Activated CD8-positive, alpha-beta T cell treated with anti-CD3 and anti-CD28 coated beads, Interleukin-2, amount 10 ng/mL, durations not matched to agents 7 days and 5 days (primary cell): ENCODE measurements at regions not wholly inside any gene's neighbourhood (a gene's known extent, or its start where the extent isn't known, plus 50 kb on each side); places are given as distances from the start of the nearest gene placed in this dataset.

ENCODE experiments used
- ATAC-seq: fragments of 150-1000 bp; cut with Tn5 transposase; one replicate; pipeline ENCODE4 v1.10.0; 2021; ENCODE audit warnings: moderate library complexity
- CTCF ChIA-PET: fragments of 350-600 bp; sonication (Branson Sonifier 250); formaldehyde crosslinking; loops from one replicate; lab custom pipeline; 2021; ENCODE audit warnings: antibody characterized with exemption; lab: Charles Lee
- POLR2A ChIA-PET: fragments of 350-600 bp; sonication (Branson Sonifier 250); formaldehyde crosslinking; loops from one replicate; lab custom pipeline; 2021; ENCODE audit warnings: antibody characterized with exemption; lab: Charles Lee
- DNase-seq: peaks from one replicate; pipeline ENCODE4 v3.0.0-alpha.2; 2020
- H3K27ac Mint-ChIP-seq: one replicate; pipeline ENCODE4 v1.8.0; 2021; ENCODE audit warnings: mild to moderate bottlenecking, mixed read lengths
- H3K27me3 Mint-ChIP-seq: one replicate; pipeline ENCODE4 v1.8.0; 2021; ENCODE audit warnings: low read depth, mixed read lengths
- H3K36me3 Mint-ChIP-seq: one replicate; pipeline ENCODE4 v1.8.0; 2021; ENCODE audit warnings: low read depth, mixed read lengths
- H3K4me1 Mint-ChIP-seq: one replicate; pipeline ENCODE4 v1.8.0; 2021; ENCODE audit warnings: low read depth, mixed read lengths
- H3K4me3 Mint-ChIP-seq: one replicate; pipeline ENCODE4 v1.8.0; 2021; ENCODE audit warnings: mild to moderate bottlenecking, mixed read lengths
- H3K9me3 Mint-ChIP-seq: one replicate; pipeline ENCODE4 v1.8.0; 2022; ENCODE audit warnings: mixed read lengths; ENCODE audit not compliant: insufficient read depth

- ATAC-seq (no peak), DNase-seq (no peak)
- H3K4me1 Mint-ChIP-seq: no peaks in the 10 kb centered on the region
- H3K36me3 Mint-ChIP-seq: no peaks in the 10 kb centered on the region
- no peak overlapping the region for H3K4me3 Mint-ChIP-seq
- H3K27me3 Mint-ChIP-seq: no peaks in the 10 kb centered on the region
- POLR2A ChIA-PET: interaction anchor here (0.6 kb wide), 1 partner anchor 12 kb away, joined by 3 read pairs; no protein-coding TSS in a partner anchor
- CTCF ChIA-PET: no interaction called here
- no peaks in the 10 kb centered on the region for H3K9me3 Mint-ChIP-seq
- H3K27ac Mint-ChIP-seq: no peak overlapping the region
Measured at GRCh38 chr22:48507595-48508350, 1319.9 kb downstream of the BRD1 start.

GRCh38 chr22:48507171-48507570, 1320.5 kb downstream of the BRD1 start:
- Mint-ChIP-seq H3K4me3 (no peak overlapping the region), H3K4me1 (no peaks in the 10 kb centered on the region), H3K27me3 (no peaks in the 10 kb centered on the region), H3K27ac (no peak overlapping the region), H3K36me3 (no peaks in the 10 kb centered on the region), H3K9me3 (no peaks in the 10 kb centered on the region)
- ChIA-PET CTCF (no interaction called here), POLR2A (no interaction called here)
- ATAC-seq (no peak), DNase-seq (no peak)

GRCh38 chr22:48506506-48507145, 1321.0 kb downstream of the BRD1 start:
- POLR2A ChIA-PET: no interaction called here
- Mint-ChIP-seq H3K36me3 (no peaks in the 10 kb centered on the region), H3K4me3 (no peak overlapping the region), H3K4me1 (no peaks in the 10 kb centered on the region), H3K27ac (no peak overlapping the region), H3K27me3 (no peaks in the 10 kb centered on the region), H3K9me3 (no peaks in the 10 kb centered on the region)
- ATAC-seq (no peak), DNase-seq (no peak)
- CTCF ChIA-PET: no interaction called here

DNA sequence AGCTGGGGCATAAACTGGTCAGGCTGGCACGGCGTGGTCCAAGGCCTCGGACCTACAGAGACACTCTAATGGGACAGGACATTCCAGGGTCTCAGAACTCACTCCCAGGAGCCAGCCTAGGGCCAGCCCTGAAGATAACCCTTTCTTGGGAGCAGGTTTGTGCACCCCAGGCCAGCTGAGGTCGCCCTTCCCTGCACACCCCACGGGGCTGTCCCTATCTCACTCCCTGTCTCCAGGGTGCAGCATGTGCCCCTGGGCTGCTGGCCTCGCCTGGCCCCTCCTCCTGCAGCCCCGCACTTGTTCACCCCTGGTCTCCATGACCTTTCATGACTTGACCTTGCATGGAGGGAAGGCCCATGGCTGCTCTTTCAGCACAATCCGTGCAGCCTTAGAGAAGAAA, 1321.8 kb downstream of the BRD1 start:
- no peak overlapping the region for H3K4me3 Mint-ChIP-seq
- no peaks in the 10 kb centered on the region for H3K27me3 Mint-ChIP-seq
- POLR2A ChIA-PET: no interaction called here
- no peaks in the 10 kb centered on the region for H3K4me1 Mint-ChIP-seq
- DNase-seq: no peak
- no peaks in the 10 kb centered on the region for H3K9me3 Mint-ChIP-seq
- H3K36me3 Mint-ChIP-seq: no peaks in the 10 kb centered on the region
- H3K27ac Mint-ChIP-seq: no peak overlapping the region
- no peak for ATAC-seq
- CTCF ChIA-PET: no interaction called here

GRCh38 chr22:48504519-48505140, 1323.0 kb downstream of the BRD1 start:
- ChIA-PET CTCF (no interaction called here), POLR2A (no interaction called here)

DNA sequence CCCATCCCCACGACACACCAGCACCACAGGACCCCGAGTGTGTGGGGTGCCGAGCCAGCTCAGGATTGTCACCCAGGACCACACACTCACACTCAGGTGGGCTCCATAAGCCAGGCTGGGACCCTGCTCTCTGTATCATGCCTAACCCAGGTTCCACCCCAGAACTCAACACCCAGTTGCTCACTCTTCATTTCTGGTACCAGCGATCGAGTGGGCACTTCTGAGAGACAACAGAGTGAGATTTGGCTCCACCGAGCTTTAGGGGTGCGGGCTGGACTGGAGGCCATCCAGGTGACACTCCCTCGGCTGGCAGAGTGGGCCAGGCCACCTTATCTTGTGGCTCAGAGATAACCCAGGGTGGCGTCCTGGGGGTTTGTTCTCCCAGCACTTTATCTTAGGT, 1323.8 kb downstream of the BRD1 start:
- CTCF ChIA-PET: no interaction called here
- no peak for ATAC-seq
- no peaks in the 10 kb centered on the region for H3K4me1 Mint-ChIP-seq

More at GRCh38 chr22:48504519-48505140, 1323.0 kb downstream of the BRD1 start:
- DNase-seq (no peak), ATAC-seq (no peak)
- no peak overlapping the region for H3K4me3 Mint-ChIP-seq
- H3K27ac Mint-ChIP-seq: no peak overlapping the region
- no peaks in the 10 kb centered on the region for H3K36me3 Mint-ChIP-seq
- no peaks in the 10 kb centered on the region for H3K4me1 Mint-ChIP-seq
- no peaks in the 10 kb centered on the region for H3K9me3 Mint-ChIP-seq
- H3K27me3 Mint-ChIP-seq: no peaks in the 10 kb centered on the region

DNA sequence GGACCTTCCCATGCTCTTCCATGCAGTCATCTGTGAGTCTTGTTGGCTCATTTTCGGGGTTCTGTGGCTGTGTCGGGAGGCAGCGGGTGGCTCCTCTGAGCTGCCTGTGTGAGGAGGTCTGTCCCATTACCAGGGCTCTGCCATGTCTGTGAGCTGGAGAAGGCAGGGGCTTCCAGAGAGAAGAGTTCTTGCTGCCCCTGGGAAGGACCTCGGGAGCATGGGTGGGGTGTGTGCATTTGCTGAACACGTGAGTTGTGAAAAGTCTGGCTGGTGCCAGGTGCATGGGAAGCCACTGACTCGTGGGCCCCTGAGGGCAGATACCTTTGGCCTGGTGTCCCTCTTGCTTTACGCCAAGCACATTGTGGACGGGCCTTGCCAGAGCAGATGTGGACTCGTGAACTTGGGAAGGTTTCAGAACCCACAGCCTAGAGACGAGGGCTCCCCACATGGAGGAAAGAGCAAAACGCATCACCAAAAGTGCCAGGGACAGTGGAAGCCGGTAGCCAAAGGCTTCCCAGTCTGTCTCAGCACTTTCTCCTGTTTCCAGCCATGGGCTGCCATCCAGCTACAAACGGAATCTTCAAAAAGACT, 1324.5 kb downstream of the BRD1 start:
- Mint-ChIP-seq H3K4me1 (no peaks in the 10 kb centered on the region), H3K9me3 (no peaks in the 10 kb centered on the region), H3K27me3 (no peaks in the 10 kb centered on the region), H3K4me3 (no peak overlapping the region), H3K27ac (no peak overlapping the region), H3K36me3 (no peaks in the 10 kb centered on the region)
- DNase-seq (no peak), ATAC-seq (no peak)
- ChIA-PET CTCF (no interaction called here), POLR2A (no interaction called here)

More for the DNA sequence above, 1323.8 kb downstream of the BRD1 start:
- H3K27ac Mint-ChIP-seq: no peak overlapping the region
- H3K27me3 Mint-ChIP-seq: no peaks in the 10 kb centered on the region
- H3K36me3 Mint-ChIP-seq: no peaks in the 10 kb centered on the region
- no peaks in the 10 kb centered on the region for H3K9me3 Mint-ChIP-seq
- H3K4me3 Mint-ChIP-seq: no peak overlapping the region
- no peak for DNase-seq
- POLR2A ChIA-PET: no interaction called here

GRCh38 chr22:48501231-48501750, 1326.4 kb downstream of the BRD1 start:
- Mint-ChIP-seq H3K27me3 (no peaks in the 10 kb centered on the region), H3K36me3 (no peaks in the 10 kb centered on the region), H3K4me3 (no peak overlapping the region), H3K4me1 (no peaks in the 10 kb centered on the region), H3K9me3 (no peaks in the 10 kb centered on the region), H3K27ac (no peak overlapping the region)
- ChIA-PET POLR2A (no interaction called here), CTCF (no interaction called here)
- DNase-seq: no peak
- ATAC-seq: no peak

DNA sequence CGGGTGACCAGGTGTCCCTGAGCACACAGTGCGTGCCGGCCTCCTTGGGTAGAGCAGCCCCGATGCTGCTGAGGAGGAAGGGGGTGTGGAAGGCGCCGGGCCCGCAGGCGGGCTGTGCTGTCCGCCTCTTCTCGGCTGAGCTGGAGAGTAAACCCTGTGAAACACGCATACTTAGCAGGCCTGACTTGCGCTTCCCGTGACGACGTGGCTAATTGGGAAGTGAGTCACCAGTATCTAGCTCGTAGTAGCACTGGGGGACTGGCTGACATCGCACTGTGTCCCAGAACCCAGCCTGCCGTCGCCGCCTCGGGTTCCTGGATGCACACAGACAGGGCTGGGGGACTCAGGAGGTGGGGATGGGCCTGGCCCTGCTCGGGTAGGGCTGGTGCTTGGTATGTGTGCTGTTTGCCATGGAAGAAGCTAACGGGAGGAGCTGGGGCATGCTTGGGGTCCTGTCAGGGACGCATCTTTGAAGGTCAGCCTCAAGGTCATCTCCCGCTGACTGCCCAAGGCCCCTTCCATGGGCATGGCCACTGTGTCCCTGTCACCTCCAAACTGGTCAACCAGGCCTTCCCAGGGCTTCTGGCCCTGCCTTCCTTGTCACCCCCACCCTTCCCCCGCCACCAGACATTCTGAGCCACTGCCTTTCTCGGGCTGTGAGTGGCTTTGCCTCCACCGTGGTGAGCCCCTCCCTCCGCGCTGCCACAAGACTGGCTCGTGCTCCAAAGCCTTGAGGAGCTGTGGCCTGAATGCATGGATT, 1327.0 kb downstream of the BRD1 start:
- H3K36me3 Mint-ChIP-seq: no peaks in the 10 kb centered on the region
- ChIA-PET POLR2A (no interaction called here), CTCF (no interaction called here)
- ATAC-seq (no peak), DNase-seq (no peak)
- H3K27ac Mint-ChIP-seq: no peak overlapping the region
- H3K9me3 Mint-ChIP-seq: no peaks in the 10 kb centered on the region
- no peaks in the 10 kb centered on the region for H3K4me1 Mint-ChIP-seq
- H3K4me3 Mint-ChIP-seq: no peak overlapping the region
- H3K27me3 Mint-ChIP-seq: no peaks in the 10 kb centered on the region

GRCh38 chr22:48499456-48500425, 1327.9 kb downstream of the BRD1 start:
- CTCF ChIA-PET: no interaction called here
- DNase-seq: no peak
- no peaks in the 10 kb centered on the region for H3K4me1 Mint-ChIP-seq
- no peak overlapping the region for H3K27ac Mint-ChIP-seq
- ATAC-seq: no peak
- no peaks in the 10 kb centered on the region for H3K36me3 Mint-ChIP-seq
- no peaks in the 10 kb centered on the region for H3K9me3 Mint-ChIP-seq
- POLR2A ChIA-PET: no interaction called here
- H3K4me3 Mint-ChIP-seq: no peak overlapping the region
- H3K27me3 Mint-ChIP-seq: no peaks in the 10 kb centered on the region
